Skin epidermis (tissue), 12 donors: ENCODE measurements at regions not wholly inside any gene's neighbourhood (a gene's known extent, or its start where the extent isn't known, plus 50 kb on each side); places are given as distances from the start of the nearest gene placed in this dataset.
"Not testable (repeated sequence)": the region's sequence is repeated elsewhere in the genome, so short reads cannot be mapped to it uniquely, and the experiment has no call there.

Experiments
- H3K27ac ChIP-seq, 21 experiments: fragments of 200-600 bp; sonication (generic) in 11 of 21; one replicate each; pipeline ENCODE4 v1.5.0; 2020; ENCODE audit warnings: mild to moderate bottlenecking in 3 of 21, inconsistent platforms in 2 of 21, moderate library complexity in 2 of 21
- H3K4me3 ChIP-seq, 7 experiments: fragments of 200-600 bp; sonication (generic) in 2 of 7; one replicate each; pipeline ENCODE4 v1.5.0; 2020; ENCODE audit warnings: inconsistent platforms in 2 of 7, mild to moderate bottlenecking in 2 of 7, moderate library complexity in 1 of 7

DNA sequence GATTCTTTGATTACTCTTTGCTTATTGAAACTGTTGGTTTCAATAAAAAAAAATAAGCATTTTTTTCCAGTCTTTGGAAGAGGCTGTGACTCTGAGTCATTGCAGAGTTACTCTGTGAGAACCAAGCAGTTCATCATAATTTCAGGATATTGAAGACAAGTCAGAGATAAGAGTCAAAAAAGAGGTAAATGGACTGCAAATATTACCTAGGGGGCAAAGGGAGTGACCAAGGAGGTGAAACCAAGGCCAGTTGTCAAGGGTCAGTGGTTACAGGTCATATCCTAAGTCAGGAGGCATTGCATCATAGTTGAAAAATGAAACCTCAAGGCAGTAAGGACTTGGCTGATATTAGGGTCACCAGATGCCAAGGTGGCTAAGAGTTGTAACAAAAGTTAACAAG lies 597.1 kb upstream of the USP24 start:
- Histone ChIP-seq H3K4me3 (no peak overlapping the region), H3K27ac (peak overlapping the region in 1 of 21 experiments; percentile 6)

DNA sequence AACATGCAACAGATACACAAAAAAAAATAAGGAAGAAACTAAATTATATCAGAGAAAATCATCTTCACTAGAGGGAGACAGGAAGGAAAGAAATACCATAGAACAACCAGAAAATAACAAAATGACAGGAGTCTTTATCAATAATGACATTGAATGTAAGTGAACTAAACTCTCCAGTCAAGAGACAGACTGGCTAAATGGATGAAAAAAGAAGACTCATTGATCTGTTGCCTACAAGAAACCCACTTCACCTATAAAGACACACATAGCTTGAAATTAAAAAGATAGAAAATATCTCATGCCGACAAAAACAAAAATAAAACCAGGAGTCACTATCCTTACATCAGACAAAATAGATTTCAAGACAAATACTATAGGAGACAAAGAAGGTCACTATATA lies 593.1 kb upstream of the USP24 start:
- no peak overlapping the region for H3K4me3 ChIP-seq

DNA sequence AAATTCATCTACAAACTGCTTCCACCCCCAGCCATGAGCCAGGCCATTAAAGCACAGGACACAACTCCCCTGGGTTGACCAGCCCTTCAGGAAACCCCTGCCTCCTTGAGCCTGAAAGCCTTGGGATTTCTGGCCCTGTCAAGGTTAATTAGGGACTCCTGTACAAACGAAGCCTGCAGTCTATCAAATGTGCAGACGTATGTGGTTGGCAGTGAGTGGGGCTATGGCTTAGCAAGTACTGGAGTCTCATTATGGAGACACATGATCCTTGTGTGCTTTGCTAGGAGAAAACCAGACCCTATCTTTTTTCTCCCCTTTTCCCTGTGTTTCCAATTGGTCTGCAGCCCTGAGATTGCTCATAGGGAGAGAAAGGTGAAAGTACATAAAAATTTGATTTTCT lies 588.3 kb upstream of the USP24 start:
- no peak overlapping the region for H3K4me3 ChIP-seq

More for the DNA sequence above, 593.1 kb upstream of the USP24 start:
- H3K27ac ChIP-seq = no peak overlapping the region

DNA sequence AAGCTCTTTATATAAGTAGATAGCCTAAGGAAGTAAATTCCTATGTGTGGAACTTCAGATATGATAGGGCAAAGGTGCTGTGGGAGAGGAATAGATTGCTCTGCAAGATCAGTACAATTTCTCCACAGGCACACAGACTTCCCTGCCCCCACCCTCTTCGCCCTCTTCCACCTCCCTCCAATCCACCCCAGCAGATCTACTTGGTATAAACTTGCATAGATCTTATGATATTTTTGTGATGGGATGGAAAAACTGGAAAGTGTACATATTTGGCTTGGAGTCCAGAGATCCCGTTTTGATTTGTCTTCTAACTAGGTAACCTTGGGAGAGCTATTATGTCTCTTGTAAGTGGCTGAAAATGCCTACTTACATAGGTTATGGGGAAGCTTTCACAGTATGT lies 586.3 kb upstream of the USP24 start:
- Histone ChIP-seq H3K27ac (no peak overlapping the region), H3K4me3 (no peak overlapping the region)

More for the DNA sequence above, 588.3 kb upstream of the USP24 start:
- no peak overlapping the region for H3K27ac ChIP-seq

DNA sequence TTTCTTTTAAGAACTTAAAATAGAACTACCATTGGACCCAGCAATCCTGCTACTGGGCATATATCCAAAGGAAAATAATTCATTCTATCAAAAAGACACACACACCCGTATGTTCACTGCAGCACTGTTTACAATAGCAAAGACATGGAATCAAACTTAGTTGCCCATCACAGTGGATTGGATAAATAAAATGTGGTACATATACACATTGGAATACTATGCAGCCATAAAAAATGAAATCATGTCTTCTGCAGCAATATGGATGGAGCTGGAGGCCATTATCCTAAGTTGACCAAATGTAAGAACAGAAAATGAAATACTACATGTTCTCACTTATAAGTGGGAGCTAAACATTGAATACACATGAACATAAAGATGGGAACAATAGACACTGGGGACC lies 585.3 kb upstream of the USP24 start:
- Histone ChIP-seq H3K27ac (no peak overlapping the region), H3K4me3 (no peak overlapping the region)

DNA sequence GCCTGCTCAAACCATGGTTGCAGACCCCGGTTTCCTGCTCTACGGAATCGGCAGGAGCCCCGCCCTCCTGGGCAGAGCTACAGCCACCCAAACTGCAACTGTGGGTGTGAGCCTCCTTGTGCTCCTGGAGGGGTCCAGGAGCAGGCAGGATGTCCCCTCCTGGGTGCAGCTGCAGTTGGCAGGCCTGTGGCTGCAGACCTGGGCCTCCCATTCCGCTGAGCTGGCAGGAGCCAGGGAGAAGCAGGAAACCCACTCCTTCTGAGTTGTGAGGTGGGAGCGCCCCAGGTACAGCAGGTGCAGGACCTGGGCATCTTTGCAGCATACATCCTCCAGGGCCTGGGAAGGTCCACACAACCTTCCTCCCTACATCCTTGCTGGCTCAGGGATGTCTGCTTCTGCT lies 578.7 kb upstream of the USP24 start:
- H3K27ac ChIP-seq = no peak overlapping the region

DNA sequence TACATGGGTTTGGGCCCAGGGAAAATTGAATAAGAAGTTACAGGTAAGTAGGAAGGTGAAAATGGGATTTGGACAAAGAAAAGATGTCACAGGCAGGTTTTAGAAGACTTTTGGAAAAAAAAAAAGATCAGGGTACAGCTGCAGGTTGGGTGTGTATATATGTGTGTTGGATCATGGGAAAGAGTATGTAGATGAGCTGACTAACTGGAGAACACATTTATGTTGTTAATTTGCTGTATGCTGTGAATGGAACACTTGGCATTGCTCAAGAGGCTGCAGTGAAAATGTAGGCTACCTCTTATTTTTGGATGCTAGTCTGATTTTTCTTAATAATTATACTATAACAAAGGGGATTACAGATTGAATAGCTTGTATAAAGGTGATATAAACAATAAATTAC lies 577.7 kb upstream of the USP24 start:
- Histone ChIP-seq H3K4me3 (no peak overlapping the region), H3K27ac (no peak overlapping the region)

More for the DNA sequence above, 578.7 kb upstream of the USP24 start:
- H3K4me3 ChIP-seq = no peak overlapping the region

DNA sequence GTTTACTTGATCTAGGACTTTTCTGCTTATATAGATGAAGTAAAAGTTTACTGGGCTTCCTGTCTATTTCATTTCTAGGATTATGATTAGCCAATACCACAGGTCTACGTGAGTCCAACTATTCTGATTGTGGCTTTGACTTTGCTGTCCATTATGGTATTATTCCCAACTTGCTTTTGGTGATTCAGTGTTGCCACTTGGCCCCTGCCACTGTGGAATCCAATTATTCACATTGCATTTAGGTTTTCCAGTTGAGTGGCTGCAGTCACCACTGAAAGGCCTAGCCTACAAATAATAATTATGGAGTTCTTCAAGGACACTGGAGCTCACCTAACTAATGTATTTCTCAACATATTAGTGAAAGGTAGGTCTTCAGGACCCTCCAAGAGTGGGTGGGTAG lies 574.3 kb upstream of the USP24 start:
- no peak overlapping the region for H3K27ac ChIP-seq
- H3K4me3 ChIP-seq = no peak overlapping the region

DNA sequence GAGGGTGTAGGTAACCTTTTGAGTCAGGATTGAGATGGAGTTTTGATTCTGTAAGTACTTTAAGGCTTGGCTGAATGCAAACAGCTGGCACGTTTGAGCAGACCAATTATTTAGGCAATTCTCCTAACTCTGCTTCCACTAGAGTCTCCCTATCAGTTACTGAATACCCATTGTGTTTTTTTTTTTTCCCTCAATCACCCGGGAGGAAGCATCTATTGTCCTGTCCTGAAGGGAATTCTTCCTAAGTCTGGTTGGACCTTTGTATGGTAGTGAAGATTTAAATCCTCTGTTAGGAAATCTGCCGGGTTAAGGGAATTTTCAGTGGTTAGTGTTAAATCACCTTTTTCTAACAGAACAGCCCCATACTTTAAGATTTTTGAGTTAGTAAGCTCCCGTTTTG lies 571.2 kb upstream of the USP24 start:
- H3K4me3 ChIP-seq = no peak overlapping the region
- no peak overlapping the region for H3K27ac ChIP-seq

DNA sequence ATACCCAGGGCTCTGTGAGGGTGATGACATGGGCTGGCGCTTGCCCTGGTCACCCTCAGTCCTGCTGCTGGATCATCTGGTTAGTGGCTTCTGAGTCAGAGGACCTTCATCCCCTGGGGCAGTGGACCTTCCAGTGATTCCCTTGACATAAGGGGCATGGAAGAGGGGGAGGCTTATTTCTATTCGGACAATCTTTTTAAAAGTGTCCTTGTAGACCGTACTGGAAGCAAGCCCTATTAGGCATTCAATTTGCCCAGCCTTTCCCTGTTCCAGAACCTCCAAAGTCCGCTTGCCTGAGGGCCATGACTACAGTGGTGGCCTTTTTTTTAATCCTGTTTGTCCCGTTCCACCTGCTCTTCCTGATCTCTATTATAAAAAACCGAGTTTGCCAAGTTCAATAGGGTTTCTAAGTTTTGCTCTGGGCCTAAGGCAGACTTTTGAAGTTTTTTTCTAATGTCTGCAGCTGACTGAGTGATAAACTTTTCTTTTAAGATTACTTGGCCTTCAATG lies 569.8 kb upstream of the USP24 start:
- H3K27ac ChIP-seq, H3K4me3 ChIP-seq: not testable (repeated sequence)

DNA sequence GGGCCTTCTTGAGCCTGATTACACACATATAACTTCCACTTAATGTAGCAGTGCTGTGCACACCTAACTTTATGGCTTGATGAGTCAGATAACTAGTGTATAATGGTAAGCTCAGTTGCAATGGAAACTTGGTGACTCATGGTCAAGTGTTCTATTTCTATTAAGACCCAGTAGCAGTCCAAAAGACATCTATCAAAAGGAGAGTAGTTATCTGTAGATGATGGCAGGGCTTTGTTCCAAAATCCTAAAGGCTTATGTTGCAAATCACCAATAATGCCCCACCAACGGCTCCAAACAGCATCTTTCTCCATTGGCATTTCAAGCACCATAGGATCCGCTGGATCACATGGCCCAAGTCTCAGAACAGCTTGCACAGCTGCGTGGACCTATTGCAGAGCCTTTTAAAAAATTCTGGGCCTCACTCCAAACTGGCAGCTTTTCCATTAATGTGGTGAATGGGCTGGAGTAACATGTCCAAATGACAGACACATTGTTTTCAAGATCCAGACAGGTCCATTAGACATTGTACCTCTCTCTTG lies 566.8 kb upstream of the USP24 start:
- Histone ChIP-seq H3K27ac (no peak overlapping the region), H3K4me3 (no peak overlapping the region)

DNA sequence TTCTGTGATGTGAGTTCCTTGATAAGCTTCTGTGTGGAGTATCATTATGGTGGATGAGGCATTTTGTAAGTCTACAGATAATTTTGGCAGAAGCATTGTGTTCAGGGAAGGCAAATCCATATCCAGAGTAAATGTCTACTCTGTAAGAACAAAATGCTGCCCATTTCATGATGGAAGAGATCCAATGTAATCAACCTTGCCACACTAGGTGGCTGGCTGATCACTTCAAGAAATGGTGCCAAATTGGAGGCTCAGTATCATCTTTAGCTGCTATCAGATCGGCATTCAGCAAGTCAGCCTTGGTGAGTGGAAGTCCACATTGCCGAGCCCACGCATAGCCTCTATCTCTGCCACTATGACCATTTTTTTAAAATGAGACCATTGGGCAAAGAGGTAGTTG lies 565.8 kb upstream of the USP24 start:
- H3K4me3 ChIP-seq = no peak overlapping the region
- H3K27ac ChIP-seq = no peak overlapping the region

DNA sequence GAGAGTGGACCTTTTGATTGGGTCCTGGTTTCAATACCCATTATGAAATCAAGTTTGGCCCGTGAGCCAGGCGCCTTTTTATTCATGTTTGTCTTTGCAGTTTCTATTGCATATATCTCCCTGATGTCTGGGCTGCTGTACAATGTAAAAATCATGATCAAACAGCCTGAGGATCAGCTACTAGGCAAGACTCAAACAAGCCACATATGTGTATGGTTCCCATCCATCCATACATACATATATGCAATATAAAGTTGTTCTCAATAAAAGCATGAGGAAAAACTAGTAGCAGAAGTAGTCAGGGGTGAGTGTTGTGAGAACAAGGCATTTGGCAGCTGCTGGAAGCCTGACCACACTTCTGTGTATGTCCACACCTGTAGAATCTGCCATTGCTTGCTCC lies 562.4 kb upstream of the USP24 start:
- H3K4me3 ChIP-seq = no peak overlapping the region
- H3K27ac ChIP-seq = no peak overlapping the region

DNA sequence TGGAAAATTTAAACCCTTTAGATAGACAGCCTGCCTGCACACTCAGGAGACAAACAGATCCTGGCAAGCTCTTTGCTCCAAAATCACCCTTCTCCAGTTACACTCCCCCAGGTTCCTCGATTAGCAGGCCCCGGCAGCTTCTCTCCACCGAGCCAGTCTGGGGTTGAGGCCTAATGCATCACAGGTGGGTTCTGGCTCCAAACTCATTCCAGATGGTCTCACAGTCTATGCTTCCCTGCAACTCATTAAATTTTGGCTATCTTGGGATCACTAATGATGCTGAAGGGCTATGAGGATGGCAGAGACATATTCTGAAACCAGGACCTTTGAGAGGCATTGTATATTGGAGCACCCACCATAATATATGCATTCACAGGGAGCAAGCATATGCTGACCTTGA lies 559.8 kb upstream of the USP24 start:
- H3K4me3 ChIP-seq = no peak overlapping the region
- H3K27ac ChIP-seq = no peak overlapping the region

DNA sequence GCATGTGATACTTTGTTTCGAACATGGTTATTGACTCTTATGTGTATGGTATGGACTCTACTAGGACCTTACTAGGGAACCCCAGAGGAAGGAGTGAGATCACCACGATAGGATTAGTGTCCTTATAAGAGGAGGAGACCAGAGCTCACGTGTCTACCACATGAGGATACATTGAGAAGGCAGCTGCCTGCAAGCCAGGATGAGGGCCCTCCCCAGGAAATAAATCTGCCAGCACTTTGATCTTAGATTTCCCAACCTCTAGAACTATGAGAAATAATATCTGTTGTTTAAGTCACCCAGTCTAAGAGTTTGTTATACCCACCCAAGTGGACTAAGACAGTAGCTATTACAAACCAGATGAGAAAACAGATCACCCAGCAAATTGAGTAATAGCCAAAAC lies 559.3 kb upstream of the USP24 start:
- H3K27ac ChIP-seq = no peak overlapping the region
- H3K4me3 ChIP-seq = no peak overlapping the region

DNA sequence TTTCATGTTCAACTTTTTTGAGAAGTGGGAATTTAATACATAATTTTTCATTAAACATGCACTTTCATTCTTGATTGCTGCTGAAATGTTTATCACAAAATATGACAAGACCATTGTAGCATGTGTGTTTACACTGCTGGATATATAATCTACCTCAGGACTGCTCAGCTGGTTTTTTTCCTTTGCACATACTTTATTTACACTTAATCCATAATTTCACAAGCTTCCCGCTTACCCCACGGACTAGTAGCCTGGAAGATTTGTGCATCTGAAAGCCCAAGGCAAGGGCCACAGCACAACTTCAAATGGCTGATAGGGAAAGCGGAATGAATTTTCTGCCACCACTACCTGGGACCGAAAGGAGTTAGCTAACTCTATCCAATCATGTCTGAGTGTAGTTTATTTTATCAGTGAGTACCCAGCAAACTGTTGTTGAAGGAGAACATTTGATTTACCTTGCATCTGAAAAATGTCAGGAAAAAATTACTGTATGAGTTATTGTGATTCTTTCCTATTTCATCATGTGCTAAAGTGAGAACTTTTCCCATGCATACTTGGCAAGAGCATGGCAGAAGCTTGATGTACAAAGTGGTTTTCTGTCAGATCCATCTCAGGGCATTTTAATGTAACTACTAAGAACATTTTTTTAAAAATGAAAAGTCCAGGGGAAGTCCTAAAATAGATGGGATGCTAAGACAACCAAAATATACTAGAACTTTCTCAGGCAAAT lies 558.2 kb upstream of the USP24 start:
- H3K4me3 ChIP-seq = no peak overlapping the region
- no peak overlapping the region for H3K27ac ChIP-seq

DNA sequence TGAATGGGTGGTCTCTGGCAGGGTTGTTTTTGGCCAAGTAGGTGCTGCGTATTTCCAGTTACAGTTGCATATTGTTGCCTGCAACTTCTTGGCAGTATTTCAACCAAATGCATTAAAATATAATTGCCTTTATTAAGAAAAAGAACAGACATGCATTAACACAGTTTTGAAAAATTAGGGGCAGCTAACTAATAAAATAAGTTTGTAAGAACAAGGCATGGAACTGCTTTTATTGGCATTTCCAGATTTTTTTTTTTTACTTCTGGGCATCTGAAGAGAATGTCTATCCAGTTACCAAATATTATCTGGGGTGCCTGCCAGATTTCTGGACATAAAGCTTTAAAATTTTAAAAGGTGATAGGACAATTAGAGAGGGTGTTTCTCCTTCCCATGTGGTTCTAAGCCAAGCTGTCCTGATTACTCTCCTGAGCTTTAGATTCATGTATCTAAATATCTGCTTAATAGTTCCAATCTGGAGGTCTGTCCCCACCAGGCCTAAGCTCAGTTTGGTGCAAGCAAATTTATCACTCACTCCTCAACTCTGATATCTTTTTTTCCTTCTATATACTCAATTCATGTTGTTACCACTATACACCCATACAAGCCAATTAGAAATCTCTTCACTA lies 553.3 kb upstream of the USP24 start:
- Histone ChIP-seq H3K27ac (no peak overlapping the region), H3K4me3 (no peak overlapping the region)

DNA sequence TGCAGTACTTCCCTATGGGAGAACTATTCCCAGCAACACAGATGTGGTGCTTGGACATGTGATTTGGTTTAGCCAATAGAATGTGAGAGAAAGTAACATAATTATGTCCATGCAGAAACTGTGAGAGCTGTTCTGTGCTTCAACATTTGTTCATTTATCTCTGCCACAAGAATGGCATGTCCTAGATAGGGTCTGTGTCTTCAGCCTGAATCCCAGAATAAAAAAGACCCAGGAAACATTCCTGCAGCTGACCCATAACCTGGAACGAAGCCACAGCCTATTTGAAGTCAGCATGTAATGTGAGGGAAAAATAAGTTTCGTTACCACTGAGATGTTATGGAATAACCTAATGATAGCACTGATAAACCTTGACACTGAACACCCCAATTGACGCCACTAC lies 552.0 kb upstream of the USP24 start:
- Histone ChIP-seq H3K27ac (no peak overlapping the region), H3K4me3 (no peak overlapping the region)

DNA sequence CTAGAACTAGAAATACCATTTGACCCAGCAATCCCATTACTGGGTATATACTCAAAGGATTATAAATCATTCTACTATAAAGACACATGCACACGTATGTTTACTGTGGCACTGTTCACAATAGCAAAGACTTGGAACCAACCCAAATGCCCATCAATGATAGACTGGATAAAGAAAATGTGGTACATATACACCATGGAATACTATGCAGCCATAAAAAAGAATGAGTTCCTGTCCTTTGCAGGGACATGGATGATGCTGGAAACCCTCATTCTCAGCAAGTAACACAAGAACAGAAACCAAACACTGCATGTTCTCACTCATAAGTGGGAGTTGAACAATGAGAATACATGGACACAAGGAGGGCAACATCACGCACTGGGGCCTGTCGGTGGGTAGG lies 550.3 kb upstream of the USP24 start:
- not testable (repeated sequence) for H3K27ac ChIP-seq, H3K4me3 ChIP-seq

DNA sequence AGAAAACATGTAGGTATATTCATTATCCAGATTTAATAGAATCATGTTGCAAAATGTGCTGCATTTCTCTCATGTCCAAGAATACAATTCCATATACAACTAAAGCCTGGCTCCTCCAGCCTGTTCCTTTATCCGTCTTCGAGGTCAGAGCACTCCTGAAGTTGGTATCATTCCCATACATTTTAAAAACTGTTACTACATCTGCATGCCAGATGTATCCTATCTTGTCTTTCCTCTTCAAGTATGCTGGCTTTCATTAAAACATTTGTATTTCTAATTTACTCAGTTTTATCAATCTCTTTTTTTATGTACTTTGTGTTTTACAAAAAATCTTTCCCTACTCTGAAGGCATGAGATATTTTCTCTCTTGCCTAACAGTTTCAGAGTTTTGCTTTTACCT lies 536.6 kb upstream of the USP24 start:
- no peak overlapping the region for H3K27ac ChIP-seq
- H3K4me3 ChIP-seq = no peak overlapping the region

DNA sequence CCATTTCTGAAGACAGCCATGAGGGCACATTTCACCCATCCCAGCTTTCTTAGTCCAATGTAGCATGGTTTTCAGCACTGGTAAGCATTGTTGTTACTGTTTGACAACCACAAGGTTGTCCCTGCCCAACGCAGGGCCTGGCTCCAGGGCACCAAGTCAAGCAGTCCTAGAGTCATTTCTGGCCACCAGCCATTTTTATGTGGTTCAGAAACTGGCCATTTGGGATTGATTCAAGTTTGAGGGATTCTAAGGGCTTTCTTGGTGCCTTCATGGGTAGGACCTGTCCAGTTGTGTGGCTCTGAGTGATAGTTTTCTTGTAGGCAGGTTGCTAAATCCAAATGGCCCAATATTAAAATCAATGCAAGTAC lies 535.4 kb upstream of the USP24 start:
- no peak overlapping the region for H3K27ac ChIP-seq
- H3K4me3 ChIP-seq = no peak overlapping the region
